GM23248 (cell line): ENCODE measurements at regions not wholly inside any gene's neighbourhood (a gene's known extent, or its start where the extent isn't known, plus 50 kb on each side); places are given as distances from the start of the nearest gene placed in this dataset.

Source experiments
- EZH2 ChIP-seq: fragments of 200-600 bp; sonication (generic); IDR thresholded peaks from 2 replicates; pipeline ENCODE4 v1.6.1; 2018; ENCODE audit warnings: antibody characterized with exemption, mild to moderate bottlenecking; ENCODE audit not compliant: insufficient read depth, poor library complexity, severe bottlenecking
- EZH2phosphoT487 ChIP-seq: fragments of 200-600 bp; sonication (generic); IDR thresholded peaks from 2 replicates; pipeline ENCODE4 v1.6.1; 2018; ENCODE audit warnings: antibody characterized with exemption, moderate library complexity, mild to moderate bottlenecking, low read depth; ENCODE audit not compliant: insufficient read depth

DNA sequence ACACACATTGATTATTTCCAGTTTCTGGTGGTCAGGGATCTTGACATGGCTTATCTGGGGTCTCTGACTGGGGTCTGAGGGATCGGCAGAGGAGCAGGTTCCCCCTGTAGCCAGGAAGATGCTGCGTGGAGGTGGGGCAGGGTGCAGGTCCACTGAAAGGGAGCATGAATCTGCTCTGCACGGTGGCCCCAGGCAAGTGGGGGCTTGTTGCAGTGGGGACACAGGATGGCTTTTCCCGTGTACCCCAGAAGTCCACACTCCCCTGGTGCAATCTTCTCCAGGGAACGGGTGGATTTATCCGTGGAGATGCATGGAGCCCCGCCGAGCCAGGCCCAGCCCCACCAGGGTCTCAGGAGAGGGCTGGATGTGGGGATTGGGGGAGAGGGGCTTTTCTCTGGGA lies 210.4 kb upstream of the C14orf180 start:
- no peak for TF ChIP-seq EZH2
- TF ChIP-seq EZH2phosphoT487, result no peak
